ENCODE measurements at regions not wholly inside any gene's neighbourhood (a gene's known extent, or its start where the extent isn't known, plus 50 kb on each side); places are given as distances from the start of the nearest gene placed in this dataset.
A peak's percentile ranks its signal among the peaks of the same experiment; 100 is the strongest.

GRCh38 chr14:53896726-53897125 lies 59.9 kb downstream of the BMP4 start:
- DNase-seq (ENCODE audit: low read depth) = peak; percentile 5

GRCh38 chr14:53894456-53894855 lies 62.2 kb downstream of the BMP4 start:
- peak; percentile 53 for DNase-seq (ENCODE audit: low read depth)

GRCh38 chr14:53893374-53893773 lies 63.3 kb downstream of the BMP4 start:
- DNase-seq (ENCODE audit: low read depth) = no peak

GRCh38 chr14:53890611-53891101 lies 66.0 kb downstream of the BMP4 start:
- no peak for DNase-seq (ENCODE audit: low read depth)

GRCh38 chr14:53888535-53889386 lies 67.9 kb downstream of the BMP4 start:
- DNase-seq (ENCODE audit: low read depth) = no peak

GRCh38 chr14:53885136-53885640 lies 71.4 kb downstream of the BMP4 start:
- no peak for DNase-seq (ENCODE audit: low read depth)

- DNase-seq (ENCODE audit: low read depth) = no peak
These were observed 72.0 kb downstream of the BMP4 start for GRCh38 chr14:53884601-53885000.

GRCh38 chr14:53883739-53884138 lies 72.9 kb downstream of the BMP4 start:
- no peak for DNase-seq (ENCODE audit: low read depth)

- no peak for DNase-seq (ENCODE audit: low read depth)
These were observed 73.9 kb downstream of the BMP4 start for GRCh38 chr14:53882684-53883083.

- no peak for DNase-seq (ENCODE audit: low read depth)
These were observed 74.7 kb downstream of the BMP4 start for GRCh38 chr14:53881921-53882320.

GRCh38 chr14:53881161-53881871 lies 75.3 kb downstream of the BMP4 start:
- DNase-seq (ENCODE audit: low read depth) = no peak

- no peak for DNase-seq (ENCODE audit: low read depth)
These were observed 75.9 kb downstream of the BMP4 start for GRCh38 chr14:53880761-53881160.

- DNase-seq (ENCODE audit: low read depth) = no peak
These were observed 76.9 kb downstream of the BMP4 start for GRCh38 chr14:53879747-53880146.

- DNase-seq (ENCODE audit: low read depth) = no peak
These were observed 77.5 kb downstream of the BMP4 start for GRCh38 chr14:53879022-53879686.

GRCh38 chr14:53875324-53875897 lies 81.2 kb downstream of the BMP4 start:
- no peak for DNase-seq (ENCODE audit: low read depth)

GRCh38 chr14:53874704-53875103 lies 81.9 kb downstream of the BMP4 start:
- no peak for DNase-seq (ENCODE audit: low read depth)

GRCh38 chr14:53872681-53873089 lies 83.9 kb downstream of the BMP4 start:
- no peak for DNase-seq (ENCODE audit: low read depth)

GRCh38 chr14:53871951-53872350 lies 84.7 kb downstream of the BMP4 start:
- no peak for DNase-seq (ENCODE audit: low read depth)

- DNase-seq (ENCODE audit: low read depth) = no peak
These were observed 85.6 kb downstream of the BMP4 start for GRCh38 chr14:53871011-53871410.

- no peak for DNase-seq (ENCODE audit: low read depth)
These were observed 90.9 kb downstream of the BMP4 start for GRCh38 chr14:53865711-53866110.

- DNase-seq (ENCODE audit: low read depth) = no peak
These were observed 94.8 kb downstream of the BMP4 start for GRCh38 chr14:53861781-53862180.

GRCh38 chr14:53858345-53858684 lies 98.3 kb downstream of the BMP4 start:
- no peak for DNase-seq (ENCODE audit: low read depth)
